ENCODE measurements at regions not wholly inside any gene's neighbourhood (a gene's known extent, or its start where the extent isn't known, plus 50 kb on each side); places are given as distances from the start of the nearest gene placed in this dataset.

DNA sequence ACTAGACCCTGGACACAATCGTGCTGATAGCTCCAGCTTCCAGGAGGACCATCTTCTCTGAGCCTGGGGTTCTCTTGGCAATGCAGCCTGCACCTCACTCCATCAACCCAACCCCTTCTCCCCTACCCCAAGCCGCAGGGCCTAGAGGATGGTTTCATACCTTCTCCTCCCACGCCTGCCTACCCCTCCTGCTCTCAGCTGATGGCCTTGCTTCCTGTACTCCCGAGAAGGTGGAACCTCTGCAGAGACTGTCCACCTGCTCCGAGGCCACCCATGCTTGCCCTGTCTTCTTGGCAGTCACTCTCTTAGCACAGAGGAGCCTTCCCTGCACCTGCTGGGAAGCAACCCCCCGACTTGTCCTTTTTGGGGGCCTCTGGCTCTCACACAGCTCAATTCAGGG is 241.9 kb downstream of the IRX2 start:
- no peak overlapping the region for H3K4me3 Mint-ChIP-seq
- Histone ChIP-seq H3K4me1 (ENCODE audit: insufficient read depth) (no peaks in the 10 kb centered on the region), H3K79me2 (replicated peaks; ENCODE audit: insufficient read depth) (no peaks in the 10 kb centered on the region), H3F3A (replicated peaks; ENCODE audit: low read depth) (no peaks in the 10 kb centered on the region), H3K27ac (ENCODE audit: low read depth) (no peak overlapping the region), H4K20me1 (replicated peaks; ENCODE audit: insufficient read depth) (no peaks in the 10 kb centered on the region), H2AFZ (no peak overlapping the region), H3K36me3 (ENCODE audit: insufficient read depth) (no peaks in the 10 kb centered on the region), H3K4me2 (no peak overlapping the region), H3K27me3 (ENCODE audit: insufficient read depth) (no peaks in the 10 kb centered on the region), H3K9me2 (ENCODE audit: insufficient read depth) (no peaks in the 10 kb centered on the region), H3K4me3 (no peak overlapping the region)
- DNase-seq (ENCODE audit: low spot score) (no peak), ATAC-seq (no peak)
- H3K27me3 Mint-ChIP-seq (ENCODE audit: insufficient read depth, low read depth, poor library complexity): peaks cover 12% of the 10 kb centered on the region
- no peak overlapping the region for H3K27ac Mint-ChIP-seq
- TF ChIP-seq NANOG (IDR thresholded peaks at IDR 0.05; ENCODE audit: borderline replicate concordance) (no peak), JUNB (IDR thresholded peaks at IDR 0.05; ENCODE audit: unreplicated experiment) (no peak), ZNF114 (CRISPR knock-in tag; IDR thresholded peaks at IDR 0.05) (no peak), EZH2phosphoT487 (IDR thresholded peaks at IDR 0.05; ENCODE audit: unreplicated experiment) (no peak), ZNF462 (CRISPR knock-in tag; IDR thresholded peaks at IDR 0.05) (no peak), EZH2 (IDR thresholded peaks at IDR 0.05; ENCODE audit: low read depth, unreplicated experiment) (no peak), REST (IDR thresholded peaks at IDR 0.05; ENCODE audit: unreplicated experiment) (no peak), ETS1 (IDR thresholded peaks at IDR 0.05) (no peak)
- peaks cover 3% of the 10 kb centered on the region; the same call in 1 of the 3 replicates for H3K9me3 Mint-ChIP-seq
- H3K36me3 Mint-ChIP-seq (ENCODE audit: low read depth): no peaks in the 10 kb centered on the region; the same call in 2 of the 3 replicates
- H3K4me1 Mint-ChIP-seq: peaks cover 14% of the 10 kb centered on the region

All from GM23338 (cell line).